Mammary epithelial cell (primary cell): ENCODE measurements at regions not wholly inside any gene's neighbourhood (a gene's known extent, or its start where the extent isn't known, plus 50 kb on each side); places are given as distances from the start of the nearest gene placed in this dataset.

Experiments
- EZH2 ChIP-seq: IDR thresholded peaks from 2 replicates; pipeline ENCODE4 v1.6.1; 2012; ENCODE audit warnings: low read length, inconsistent platforms, borderline replicate concordance
- TF ChIP-seq, protein P1 (sequence below), 2 donors: IDR thresholded peaks in 1 of 2; conservative IDR thresholded peaks in 1 of 2; 2 replicates each; pipeline ENCODE4 v1.5.1; 2011 to 2012; ENCODE audit warnings: inconsistent platforms in 2 of 2, low read length in 2 of 2, mild to moderate bottlenecking in 2 of 2, control low read depth in 1 of 2, low read depth in 1 of 2; ENCODE audit not compliant: insufficient read depth in 1 of 2; ENCODE audit errors: extremely low read depth in 1 of 2

- TF ChIP-seq, protein P1, sequence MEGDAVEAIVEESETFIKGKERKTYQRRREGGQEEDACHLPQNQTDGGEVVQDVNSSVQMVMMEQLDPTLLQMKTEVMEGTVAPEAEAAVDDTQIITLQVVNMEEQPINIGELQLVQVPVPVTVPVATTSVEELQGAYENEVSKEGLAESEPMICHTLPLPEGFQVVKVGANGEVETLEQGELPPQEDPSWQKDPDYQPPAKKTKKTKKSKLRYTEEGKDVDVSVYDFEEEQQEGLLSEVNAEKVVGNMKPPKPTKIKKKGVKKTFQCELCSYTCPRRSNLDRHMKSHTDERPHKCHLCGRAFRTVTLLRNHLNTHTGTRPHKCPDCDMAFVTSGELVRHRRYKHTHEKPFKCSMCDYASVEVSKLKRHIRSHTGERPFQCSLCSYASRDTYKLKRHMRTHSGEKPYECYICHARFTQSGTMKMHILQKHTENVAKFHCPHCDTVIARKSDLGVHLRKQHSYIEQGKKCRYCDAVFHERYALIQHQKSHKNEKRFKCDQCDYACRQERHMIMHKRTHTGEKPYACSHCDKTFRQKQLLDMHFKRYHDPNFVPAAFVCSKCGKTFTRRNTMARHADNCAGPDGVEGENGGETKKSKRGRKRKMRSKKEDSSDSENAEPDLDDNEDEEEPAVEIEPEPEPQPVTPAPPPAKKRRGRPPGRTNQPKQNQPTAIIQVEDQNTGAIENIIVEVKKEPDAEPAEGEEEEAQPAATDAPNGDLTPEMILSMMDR (conservative IDR thresholded peaks at IDR 0.05 in 1 of 2, IDR thresholded peaks at IDR 0.05 in 1 of 2; ENCODE audit: extremely low read depth in 1 of 2, insufficient read depth in 1 of 2, low read depth in 1 of 2, low read length in 2 of 2): no peak
- no peak for TF ChIP-seq EZH2
These were observed 262.8 kb downstream of the ZEB1 start for GRCh38 chr10:31581741-31582323.
